Esophagus squamous epithelium (tissue), 5 donors: ENCODE measurements at regions not wholly inside any gene's neighbourhood (a gene's known extent, or its start where the extent isn't known, plus 50 kb on each side); places are given as distances from the start of the nearest gene placed in this dataset.

Experiments used
- DNase-seq: peaks from one replicate; lab custom pipeline; 2025; lab: John Stamatoyannopoulos, UW
- H3K27ac ChIP-seq, 4 donors: fragments of 200-600 bp; sonication (generic); one replicate each; pipeline ENCODE4 v1.5.1; 2016 to 2019; ENCODE audit warnings: mild to moderate bottlenecking in 1 of 4
- H3K27me3 ChIP-seq, 4 donors: fragments of 200-600 bp; sonication (generic); 1 replicate in 3 of 4; 2 replicates in 1 of 4; pipeline versions ENCODE4 v1.5.1 to v1.6.0; 2017 to 2021; ENCODE audit warnings: antibody characterized with exemption in 1 of 4
- H3K36me3 ChIP-seq, 3 donors: fragments of 200-600 bp; sonication (generic); one replicate each; pipeline ENCODE4 v1.5.1; 2016 to 2019
- H3K4me1 ChIP-seq, 3 donors: fragments of 200-600 bp; sonication (generic); one replicate each; pipeline ENCODE4 v1.5.1; 2017 to 2019
- H3K4me3 ChIP-seq, 4 donors: fragments of 200-600 bp; sonication (generic); 1 replicate in 3 of 4; 2 replicates in 1 of 4; pipeline ENCODE4 v1.5.1; 2016 to 2019; ENCODE audit warnings: mild to moderate bottlenecking in 2 of 4, moderate library complexity in 1 of 4
- H3K9me3 ChIP-seq, 3 donors: fragments of 200-600 bp; sonication (generic); one replicate each; pipeline ENCODE4 v1.5.1; 2016 to 2019
- CTCF ChIP-seq, 6 experiments: fragments of 450-650 bp in 4 of 6; fragments of 200-600 bp in 2 of 6; sonication (generic) in 2 of 6; IDR thresholded peaks; one replicate each; pipeline ENCODE4 v1.5.1; 2016 to 2019; ENCODE audit warnings: antibody characterized with exemption in 6 of 6, mild to moderate bottlenecking in 4 of 6, moderate library complexity in 4 of 6
- POLR2A ChIP-seq, 4 donors: fragments of 450-650 bp; IDR thresholded peaks; one replicate each; pipeline ENCODE4 v1.6.1; 2017; ENCODE audit warnings: antibody characterized with exemption in 4 of 4, mild to moderate bottlenecking in 4 of 4, moderate library complexity in 3 of 4
- WGBS, 2 donors: methylation state at CpG; one replicate each; pipeline ENCODE4 v1.1.5; 2018; 5-methylcytosine and 5-hydroxymethylcytosine counted together
- intact Hi-C: fragments of 100-400 bp; cut with DNase I; formaldehyde crosslinking; loops from one replicate; pipeline ENCODE4 v1.15.0; 2022
- donor health status: DM: yes; HTN: yes; CAD: no.

GRCh38 chr13:73532987-73533510, 474.2 kb downstream of the KLF5 start:
- 70 to 81% methylated on average over 2 of the region's 2 CpGs for WGBS, 2 donors
- DNase-seq, result no peak
- no peaks in the 10 kb centered on the region for H3K27me3 ChIP-seq
- no peak overlapping the region for H3K4me3 ChIP-seq
- H3K27ac ChIP-seq, result no peak overlapping the region
- H3K36me3 ChIP-seq, result no peaks in the 10 kb centered on the region
- no peaks in the 10 kb centered on the region for H3K9me3 ChIP-seq
- TF ChIP-seq CTCF (IDR thresholded peaks at IDR 0.05) (no peak), POLR2A (IDR thresholded peaks at IDR 0.05) (no peak)
- peaks cover 0 to 45% (median 4%) of the 10 kb centered on the region in 3 donors for H3K4me1 ChIP-seq
- intact Hi-C loops, result no loop called here

DNA sequence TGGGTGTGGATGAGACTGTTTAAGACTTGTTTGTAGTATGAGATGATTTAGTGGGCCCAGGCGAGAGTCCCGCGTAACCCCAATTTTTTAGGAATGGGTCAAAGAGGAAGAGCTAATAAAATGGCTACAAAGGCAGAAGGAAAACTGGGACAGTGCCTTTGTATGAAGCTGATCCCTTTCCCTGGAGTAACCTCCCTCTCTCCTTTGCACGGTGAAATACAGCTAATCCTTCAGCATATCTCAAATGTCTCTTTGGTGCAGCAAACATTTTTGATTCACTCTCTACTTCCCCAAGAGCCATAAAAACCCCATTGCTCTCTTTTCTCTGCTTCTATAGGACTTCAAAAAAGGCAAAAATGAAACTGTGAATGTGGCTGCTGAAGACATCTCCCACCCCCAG, 473.8 kb downstream of the KLF5 start:
- Histone ChIP-seq H3K4me3 (no peak overlapping the region), H3K27ac (no peak overlapping the region), H3K9me3 (no peaks in the 10 kb centered on the region), H3K4me1 (peaks cover 0 to 40% (median 1%) of the 10 kb centered on the region in 3 donors), H3K36me3 (no peaks in the 10 kb centered on the region), H3K27me3 (no peaks in the 10 kb centered on the region)
- WGBS, 2 donors, result 87 to 90% methylated on average over 4 of the region's 4 CpGs
- intact Hi-C loops, result no loop called here
- TF ChIP-seq CTCF (IDR thresholded peaks at IDR 0.05) (no peak), POLR2A (IDR thresholded peaks at IDR 0.05) (no peak)
- DNase-seq, result no peak

- Histone ChIP-seq H3K9me3 (no peaks in the 10 kb centered on the region), H3K27me3 (no peaks in the 10 kb centered on the region), H3K4me1 (peaks cover 0 to 25% (median 0%) of the 10 kb centered on the region in 3 donors), H3K27ac (no peak overlapping the region), H3K36me3 (no peaks in the 10 kb centered on the region), H3K4me3 (no peak overlapping the region)
- no peak for TF ChIP-seq POLR2A (IDR thresholded peaks at IDR 0.05)
- no peak for TF ChIP-seq CTCF (IDR thresholded peaks at IDR 0.05)
- WGBS, 2 donors, result 83 to 88% methylated on average over 8 to 9 of the region's 9 CpGs
- DNase-seq, result no peak
- intact Hi-C loops, result no loop called here
These were observed 472.2 kb downstream of the KLF5 start for GRCh38 chr13:73531014-73531413.

- no peak for DNase-seq
- H3K4me3 ChIP-seq, result no peak overlapping the region
- no peak overlapping the region for H3K27ac ChIP-seq
These were observed 464.1 kb downstream of the KLF5 start for GRCh38 chr13:73522937-73523336.

More at GRCh38 chr13:73522937-73523336, 464.1 kb downstream of the KLF5 start:
- H3K4me1 ChIP-seq, result peaks cover 0 to 9% (median 0%) of the 10 kb centered on the region in 3 donors
- WGBS, 2 donors, result 87 to 91% methylated on average over 10 of the region's 10 CpGs
- no peaks in the 10 kb centered on the region for H3K36me3 ChIP-seq
- no peaks in the 10 kb centered on the region for H3K9me3 ChIP-seq
- intact Hi-C loops, result no loop called here
- H3K27me3 ChIP-seq, result no peaks in the 10 kb centered on the region
- TF ChIP-seq CTCF (IDR thresholded peaks at IDR 0.05) (no peak), POLR2A (IDR thresholded peaks at IDR 0.05) (no peak)
